ENCODE measurements at regions not wholly inside any gene's neighbourhood (a gene's known extent, or its start where the extent isn't known, plus 50 kb on each side); places are given as distances from the start of the nearest gene placed in this dataset.

DNA sequence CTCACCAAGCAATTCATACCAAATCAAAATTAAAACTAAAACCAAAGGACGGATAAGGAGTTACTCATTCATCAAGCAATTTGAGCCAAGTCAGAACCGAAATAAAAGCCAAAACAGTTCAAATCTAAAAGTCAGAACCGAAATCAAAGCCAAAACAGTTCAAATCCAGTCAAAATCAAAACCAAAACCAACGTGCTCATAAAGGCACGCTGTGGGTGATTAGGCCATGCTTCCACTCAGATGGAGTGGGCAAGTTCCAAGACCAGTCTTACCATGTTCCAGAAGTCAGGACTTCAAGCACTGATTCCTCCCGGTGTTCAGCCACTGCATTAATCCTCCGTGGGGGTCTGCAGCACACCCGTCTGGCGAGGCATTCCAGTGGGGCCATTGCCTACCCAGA is 409.3 kb downstream of the TGFB2 start:
- H3K9me3 ChIP-seq (ENCODE audit: insufficient read depth, low read length): no peaks in the 10 kb centered on the region
- no peak overlapping the region for H3K27ac ChIP-seq (ENCODE audit: low read depth, low read length)
- TF ChIP-seq EZH2phosphoT487 (conservative IDR thresholded peaks at IDR 0.05; ENCODE audit: low read length) (no peak), CTCF (IDR thresholded peaks at IDR 0.05; ENCODE audit: insufficient read depth, low read length, poor library complexity, severe bottlenecking) (no peak)
- no peak overlapping the region for H2AFZ ChIP-seq (ENCODE audit: low read depth, low read length, severe bottlenecking)
- H3K36me3 ChIP-seq (ENCODE audit: low read length): no peaks in the 10 kb centered on the region
- no peaks in the 10 kb centered on the region for H3K27me3 ChIP-seq (ENCODE audit: low read length)
- no peaks in the 10 kb centered on the region for H3F3A ChIP-seq (ENCODE audit: insufficient read depth)
- H3K9ac ChIP-seq (ENCODE audit: low read length): no peak overlapping the region
- no peak overlapping the region for H3K4me3 ChIP-seq (ENCODE audit: insufficient read depth, low read length, poor library complexity, severe bottlenecking)
- no peaks in the 10 kb centered on the region for H3K9me2 ChIP-seq (replicated peaks; ENCODE audit: insufficient read depth, low read length)
- H3K79me2 ChIP-seq (ENCODE audit: insufficient read depth, low read length): no peaks in the 10 kb centered on the region
- no peaks in the 10 kb centered on the region for H4K20me1 ChIP-seq (ENCODE audit: low read depth, low read length)
- no peak overlapping the region for H3K4me2 ChIP-seq (ENCODE audit: low read depth, low read length, poor library complexity, severe bottlenecking)

DNA sequence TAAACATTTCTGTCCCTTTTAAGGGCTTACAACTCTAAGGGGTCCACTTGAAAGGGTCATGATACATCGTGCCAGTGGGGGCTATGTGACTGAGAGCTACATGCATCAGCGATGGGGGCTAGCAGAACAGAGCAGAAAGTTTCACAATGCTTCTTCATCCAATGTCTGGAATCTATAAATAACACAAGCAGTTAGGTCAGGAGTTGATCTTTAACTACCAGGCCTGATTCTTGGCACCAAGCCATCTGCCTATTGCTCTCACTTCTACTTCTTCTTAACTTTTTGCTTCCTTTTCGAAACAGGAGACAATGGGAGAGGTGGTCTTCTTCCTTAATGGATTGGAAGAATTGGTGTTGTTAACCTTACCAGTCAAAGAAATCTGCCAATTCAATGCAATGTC is 410.0 kb downstream of the TGFB2 start:
- Histone ChIP-seq H3K4me2 (ENCODE audit: low read depth, low read length, poor library complexity, severe bottlenecking) (no peak overlapping the region), H3K9me3 (ENCODE audit: insufficient read depth, low read length) (no peaks in the 10 kb centered on the region), H3F3A (ENCODE audit: insufficient read depth) (no peaks in the 10 kb centered on the region), H3K9me2 (replicated peaks; ENCODE audit: insufficient read depth, low read length) (no peaks in the 10 kb centered on the region), H3K27me3 (ENCODE audit: low read length) (no peaks in the 10 kb centered on the region), H3K27ac (ENCODE audit: low read depth, low read length) (no peak overlapping the region), H4K20me1 (ENCODE audit: low read depth, low read length) (no peaks in the 10 kb centered on the region), H3K9ac (ENCODE audit: low read length) (no peak overlapping the region), H2AFZ (ENCODE audit: low read depth, low read length, severe bottlenecking) (no peak overlapping the region), H3K4me3 (ENCODE audit: insufficient read depth, low read length, poor library complexity, severe bottlenecking) (no peak overlapping the region), H3K79me2 (ENCODE audit: insufficient read depth, low read length) (no peaks in the 10 kb centered on the region), H3K36me3 (ENCODE audit: low read length) (no peaks in the 10 kb centered on the region)
- no peak for TF ChIP-seq EZH2phosphoT487 (conservative IDR thresholded peaks at IDR 0.05; ENCODE audit: low read length)
- no peak for TF ChIP-seq CTCF (IDR thresholded peaks at IDR 0.05; ENCODE audit: insufficient read depth, low read length, poor library complexity, severe bottlenecking)

GRCh38 chr1:218759795-218760194 is 413.9 kb upstream of the LYPLAL1 start:
- TF ChIP-seq CTCF (IDR thresholded peaks at IDR 0.05; ENCODE audit: insufficient read depth, low read length, poor library complexity, severe bottlenecking): no peak
- TF ChIP-seq EZH2phosphoT487 (conservative IDR thresholded peaks at IDR 0.05; ENCODE audit: low read length): no peak
- Histone ChIP-seq H2AFZ (ENCODE audit: low read depth, low read length, severe bottlenecking) (no peak overlapping the region), H3K27ac (ENCODE audit: low read depth, low read length) (no peak overlapping the region), H3F3A (ENCODE audit: insufficient read depth) (no peaks in the 10 kb centered on the region), H3K4me3 (ENCODE audit: insufficient read depth, low read length, poor library complexity, severe bottlenecking) (no peak overlapping the region), H3K79me2 (ENCODE audit: insufficient read depth, low read length) (no peaks in the 10 kb centered on the region), H3K36me3 (ENCODE audit: low read length) (no peaks in the 10 kb centered on the region), H4K20me1 (ENCODE audit: low read depth, low read length) (no peaks in the 10 kb centered on the region), H3K9me3 (ENCODE audit: insufficient read depth, low read length) (no peaks in the 10 kb centered on the region), H3K27me3 (ENCODE audit: low read length) (no peaks in the 10 kb centered on the region), H3K9ac (ENCODE audit: low read length) (no peak overlapping the region), H3K9me2 (replicated peaks; ENCODE audit: insufficient read depth, low read length) (no peaks in the 10 kb centered on the region), H3K4me2 (ENCODE audit: low read depth, low read length, poor library complexity, severe bottlenecking) (no peak overlapping the region)
